ENCODE measurements at regions not wholly inside any gene's neighbourhood (a gene's known extent, or its start where the extent isn't known, plus 50 kb on each side); places are given as distances from the start of the nearest gene placed in this dataset.

DNA sequence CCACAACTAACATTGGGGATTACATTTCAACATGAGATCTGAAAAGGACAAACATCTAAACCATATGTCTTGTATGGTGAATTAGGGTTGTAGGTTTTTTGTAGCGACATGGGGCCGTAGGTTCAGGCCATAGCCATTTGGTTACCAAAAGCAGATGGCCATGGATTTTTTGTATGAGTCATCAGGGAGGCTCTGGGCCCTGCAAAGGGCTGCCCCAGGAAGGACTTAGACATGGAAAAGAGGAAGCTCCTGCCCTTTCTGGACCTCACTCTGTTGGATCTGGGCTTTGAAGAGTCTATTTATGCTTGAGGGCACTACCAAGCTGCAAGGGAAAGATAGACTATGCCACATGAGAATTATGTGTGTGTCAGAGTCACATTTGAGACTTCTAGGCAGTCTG is 89.3 kb upstream of the DHRS4 start:
- TF ChIP-seq, protein P1, sequence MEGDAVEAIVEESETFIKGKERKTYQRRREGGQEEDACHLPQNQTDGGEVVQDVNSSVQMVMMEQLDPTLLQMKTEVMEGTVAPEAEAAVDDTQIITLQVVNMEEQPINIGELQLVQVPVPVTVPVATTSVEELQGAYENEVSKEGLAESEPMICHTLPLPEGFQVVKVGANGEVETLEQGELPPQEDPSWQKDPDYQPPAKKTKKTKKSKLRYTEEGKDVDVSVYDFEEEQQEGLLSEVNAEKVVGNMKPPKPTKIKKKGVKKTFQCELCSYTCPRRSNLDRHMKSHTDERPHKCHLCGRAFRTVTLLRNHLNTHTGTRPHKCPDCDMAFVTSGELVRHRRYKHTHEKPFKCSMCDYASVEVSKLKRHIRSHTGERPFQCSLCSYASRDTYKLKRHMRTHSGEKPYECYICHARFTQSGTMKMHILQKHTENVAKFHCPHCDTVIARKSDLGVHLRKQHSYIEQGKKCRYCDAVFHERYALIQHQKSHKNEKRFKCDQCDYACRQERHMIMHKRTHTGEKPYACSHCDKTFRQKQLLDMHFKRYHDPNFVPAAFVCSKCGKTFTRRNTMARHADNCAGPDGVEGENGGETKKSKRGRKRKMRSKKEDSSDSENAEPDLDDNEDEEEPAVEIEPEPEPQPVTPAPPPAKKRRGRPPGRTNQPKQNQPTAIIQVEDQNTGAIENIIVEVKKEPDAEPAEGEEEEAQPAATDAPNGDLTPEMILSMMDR (conservative IDR thresholded peaks at IDR 0.05) = no peak
- TF ChIP-seq EZH2 (IDR thresholded peaks at IDR 0.05; ENCODE audit: low read depth) = no peak

Measured in PC-9 (cell line).